Trophoblast cell (in vitro differentiated cells and primary cell): ENCODE measurements at regions not wholly inside any gene's neighbourhood (a gene's known extent, or its start where the extent isn't known, plus 50 kb on each side); places are given as distances from the start of the nearest gene placed in this dataset.
A peak's percentile ranks its signal among the peaks of the same experiment; 100 is the strongest.

Source experiments
- DNase-seq, 2 donors: peaks; one replicate each; pipeline ENCODE4 v3.0.0-alpha.2; 2016
- H2AFZ ChIP-seq: 2 replicates; pipeline ENCODE4 v1.6.1; 2013; ENCODE audit warnings: low read length, moderate library complexity, mild to moderate bottlenecking; ENCODE audit not compliant: insufficient read depth, poor library complexity
- H2AK5ac ChIP-seq: 2 replicates; pipeline ENCODE4 v1.6.1; 2013; ENCODE audit warnings: mild to moderate bottlenecking, low read length
- H2BK120ac ChIP-seq: 2 replicates; pipeline ENCODE4 v1.6.1; 2013; ENCODE audit warnings: low read length, mild to moderate bottlenecking, moderate library complexity; ENCODE audit not compliant: insufficient read depth, poor library complexity
- H2BK12ac ChIP-seq: 2 replicates; pipeline ENCODE4 v1.6.1; 2013; ENCODE audit warnings: mild to moderate bottlenecking, low read length, moderate library complexity
- H2BK5ac ChIP-seq: 2 replicates; pipeline ENCODE4 v1.6.1; 2013; ENCODE audit warnings: low read length, low read depth, moderate library complexity, mild to moderate bottlenecking; ENCODE audit not compliant: poor library complexity
- H3K14ac ChIP-seq: 2 replicates; pipeline ENCODE4 v1.6.1; 2013; ENCODE audit warnings: mild to moderate bottlenecking, low read length
- H3K18ac ChIP-seq: 2 replicates; pipeline ENCODE4 v1.6.1; 2013; ENCODE audit warnings: mild to moderate bottlenecking, low read length
- H3K23ac ChIP-seq: 2 replicates; pipeline ENCODE4 v1.6.1; 2013; ENCODE audit warnings: low read length
- H3K27ac ChIP-seq: 2 replicates; pipeline ENCODE4 v1.5.1; 2013; ENCODE audit warnings: low read depth, mild to moderate bottlenecking, inconsistent platforms, low read length, moderate library complexity
- H3K27me3 ChIP-seq: 2 replicates; pipeline ENCODE4 v1.6.1; 2013; ENCODE audit warnings: inconsistent platforms, mild to moderate bottlenecking, low read length, moderate library complexity; ENCODE audit not compliant: insufficient read depth
- H3K36me3 ChIP-seq, 2 experiments: 1 replicate in 1 of 2; 2 replicates in 1 of 2; pipeline ENCODE4 v1.6.1; 2013; ENCODE audit warnings: low read length in 2 of 2, mild to moderate bottlenecking in 2 of 2, moderate library complexity in 1 of 2; ENCODE audit not compliant: insufficient read depth in 2 of 2, control insufficient read depth in 1 of 2
- H3K4ac ChIP-seq: 2 replicates; pipeline ENCODE4 v1.6.1; 2013; ENCODE audit warnings: low read depth, mild to moderate bottlenecking, low read length, moderate library complexity
- H3K4me1 ChIP-seq, 2 experiments: 1 replicate in 1 of 2; 2 replicates in 1 of 2; pipeline ENCODE4 v1.6.1; 2013; ENCODE audit warnings: low read length in 2 of 2, mild to moderate bottlenecking in 2 of 2, moderate library complexity in 1 of 2; ENCODE audit not compliant: insufficient read depth in 2 of 2, control insufficient read depth in 1 of 2
- H3K4me2 ChIP-seq: 2 replicates; pipeline ENCODE4 v1.6.1; 2013; ENCODE audit warnings: inconsistent platforms, mild to moderate bottlenecking, low read length, moderate library complexity
- H3K4me3 ChIP-seq: 2 replicates; pipeline ENCODE4 v1.5.1; 2013; ENCODE audit warnings: mild to moderate bottlenecking, low read depth, low read length, inconsistent platforms
- H3K79me1 ChIP-seq: one replicate; pipeline ENCODE4 v1.6.1; 2013; ENCODE audit warnings: low read length
- H3K79me2 ChIP-seq: 2 replicates; pipeline ENCODE4 v1.6.1; 2013; ENCODE audit warnings: low read length, mild to moderate bottlenecking; ENCODE audit not compliant: control insufficient read depth, insufficient read depth, poor library complexity
- H3K9ac ChIP-seq: 2 replicates; pipeline ENCODE4 v1.6.1; 2013; ENCODE audit warnings: mild to moderate bottlenecking, low read length
- H3K9me3 ChIP-seq: 2 replicates; pipeline ENCODE4 v1.6.1; 2013; ENCODE audit warnings: low read depth, mild to moderate bottlenecking, control low read depth, inconsistent platforms, low read length; ENCODE audit not compliant: insufficient read depth
- H4K12ac ChIP-seq: 2 replicates; pipeline ENCODE4 v1.6.1; 2013; ENCODE audit warnings: low read depth, mild to moderate bottlenecking, low read length, moderate library complexity
- H4K8ac ChIP-seq: 2 replicates; pipeline ENCODE4 v1.6.1; 2013; ENCODE audit warnings: low read depth, mild to moderate bottlenecking, low read length, moderate library complexity
- H4K91ac ChIP-seq: one replicate; pipeline ENCODE4 v1.6.1; 2013; ENCODE audit warnings: low read depth, mild to moderate bottlenecking, low read length, moderate library complexity
- WGBS: extraction: QIAGEN DNeasy Blood & Tissue Kit; methylation state at CpG from one replicate; pipeline ENCODE4 v1.1.7; 2013; ENCODE audit warnings: missing lambda C conversion rate; ENCODE audit not compliant: insufficient read length, insufficient coverage; ENCODE audit errors: extremely low coverage; 5-methylcytosine and 5-hydroxymethylcytosine counted together

- H3K9me3 ChIP-seq, result no peaks in the 10 kb centered on the region
- H3K18ac ChIP-seq, result no peak overlapping the region
- no peak overlapping the region for H4K12ac ChIP-seq
- peak overlapping the region; percentile 62 for H4K91ac ChIP-seq
- no peak overlapping the region for H3K4me2 ChIP-seq
- peak overlapping the region; percentile 22 for H2BK120ac ChIP-seq
- H3K27me3 ChIP-seq, result no peaks in the 10 kb centered on the region
- no peak overlapping the region for H2AK5ac ChIP-seq
- H3K4me3 ChIP-seq, result no peak overlapping the region
- peak overlapping the region; percentile 28 for H4K8ac ChIP-seq
- H2BK5ac ChIP-seq, result peak overlapping the region; percentile 13
- H3K9ac ChIP-seq, result no peak overlapping the region
- no peak for DNase-seq
- H3K4me1 ChIP-seq, result peaks cover 0 to 6% of the 10 kb centered on the region in 2 experiments
- H3K23ac ChIP-seq, result no peak overlapping the region
- no peak overlapping the region for H3K4ac ChIP-seq
- peaks cover 10% of the 10 kb centered on the region for H3K79me1 ChIP-seq
- H3K36me3 ChIP-seq, result peaks cover 0 to 1% of the 10 kb centered on the region in 2 experiments
- H3K79me2 ChIP-seq, result no peaks in the 10 kb centered on the region
- peak overlapping the region; percentile 80 for H2BK12ac ChIP-seq
- H2AFZ ChIP-seq, result no peak overlapping the region
- H3K27ac ChIP-seq, result no peak overlapping the region
- no peak overlapping the region for H3K14ac ChIP-seq
- no CpG with 5 or more reads among the region's 3 CpGs for WGBS
Observed at GRCh38 chr10:36437367-36437766, 688.0 kb upstream of the ANKRD30A start.

DNA sequence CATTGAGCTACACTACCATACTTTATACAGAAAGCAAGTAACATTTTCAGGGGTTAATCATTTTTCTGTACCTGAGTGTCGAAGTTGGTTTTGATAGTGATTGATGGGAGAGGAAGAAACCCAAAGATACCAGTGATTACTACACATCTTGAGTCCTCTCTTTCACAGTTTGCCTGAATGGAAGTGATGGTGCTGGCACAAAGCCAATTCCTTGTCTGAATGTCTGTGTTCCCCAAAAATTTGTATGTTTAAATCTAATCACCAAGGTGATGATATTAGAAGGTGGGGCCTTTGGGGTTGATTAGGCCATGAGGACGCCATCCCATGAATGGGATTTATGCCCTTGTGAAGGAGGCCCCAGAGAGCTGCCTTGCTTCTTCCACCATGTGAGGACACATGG lies 696.9 kb upstream of the ANKRD30A start:
- H4K8ac ChIP-seq, result no peak overlapping the region
- H3K36me3 ChIP-seq, result peaks cover 2% of the 10 kb centered on the region in 2 experiments
- no peak overlapping the region for H4K12ac ChIP-seq
- no peak overlapping the region for H3K4me2 ChIP-seq
- DNase-seq, result no peak
- H3K18ac ChIP-seq, result no peak overlapping the region
- no peak overlapping the region for H4K91ac ChIP-seq
- H3K4ac ChIP-seq, result no peak overlapping the region
- H2AFZ ChIP-seq, result no peak overlapping the region
- H3K4me3 ChIP-seq, result no peak overlapping the region
- no peak overlapping the region for H2BK12ac ChIP-seq
- H3K4me1 ChIP-seq, result no peaks in the 10 kb centered on the region
- no peak overlapping the region for H2AK5ac ChIP-seq
- no peak overlapping the region for H3K9ac ChIP-seq
- no peak overlapping the region for H3K27ac ChIP-seq
- H3K79me1 ChIP-seq, result no peaks in the 10 kb centered on the region
- H3K27me3 ChIP-seq, result no peaks in the 10 kb centered on the region
- H2BK120ac ChIP-seq, result no peak overlapping the region
- H2BK5ac ChIP-seq, result no peak overlapping the region
- no peaks in the 10 kb centered on the region for H3K9me3 ChIP-seq
- no peak overlapping the region for H3K23ac ChIP-seq
- WGBS, result no CpG with 5 or more reads among the region's 2 CpGs
- no peak overlapping the region for H3K14ac ChIP-seq
- H3K79me2 ChIP-seq, result no peaks in the 10 kb centered on the region

- H3K79me1 ChIP-seq, result no peaks in the 10 kb centered on the region
- H3K9me3 ChIP-seq, result no peaks in the 10 kb centered on the region
- H3K4ac ChIP-seq, result no peak overlapping the region
- no peaks in the 10 kb centered on the region for H3K4me1 ChIP-seq
- H3K23ac ChIP-seq, result no peak overlapping the region
- H4K8ac ChIP-seq, result no peak overlapping the region
- H3K14ac ChIP-seq, result no peak overlapping the region
- no peak overlapping the region for H3K4me2 ChIP-seq
- peaks cover 2% of the 10 kb centered on the region in 2 experiments for H3K36me3 ChIP-seq
- DNase-seq, result no peak
- H2AK5ac ChIP-seq, result no peak overlapping the region
- no peak overlapping the region for H2BK5ac ChIP-seq
- no peak overlapping the region for H2AFZ ChIP-seq
- H4K91ac ChIP-seq, result no peak overlapping the region
- no peak overlapping the region for H3K4me3 ChIP-seq
- H4K12ac ChIP-seq, result no peak overlapping the region
- no peak overlapping the region for H3K18ac ChIP-seq
- no peaks in the 10 kb centered on the region for H3K79me2 ChIP-seq
- no peak overlapping the region for H3K9ac ChIP-seq
- no peaks in the 10 kb centered on the region for H3K27me3 ChIP-seq
- H2BK12ac ChIP-seq, result no peak overlapping the region
- no peak overlapping the region for H3K27ac ChIP-seq
- no peak overlapping the region for H2BK120ac ChIP-seq
Observed at GRCh38 chr10:36425131-36425797, 700.1 kb upstream of the ANKRD30A start.

GRCh38 chr10:36424502-36424901 lies 700.9 kb upstream of the ANKRD30A start:
- WGBS, result no CpG with 5 or more reads among the region's 2 CpGs
- DNase-seq, result no peak

More at GRCh38 chr10:36424502-36424901, 700.9 kb upstream of the ANKRD30A start:
- Histone ChIP-seq H2AK5ac (no peak overlapping the region), H4K91ac (no peak overlapping the region), H3K79me1 (no peaks in the 10 kb centered on the region), H2BK5ac (no peak overlapping the region), H3K9me3 (no peaks in the 10 kb centered on the region), H3K4me1 (no peaks in the 10 kb centered on the region), H3K4me3 (no peak overlapping the region), H2BK12ac (no peak overlapping the region), H3K27me3 (no peaks in the 10 kb centered on the region), H3K4me2 (no peak overlapping the region), H3K23ac (no peak overlapping the region), H4K12ac (no peak overlapping the region), H3K14ac (no peak overlapping the region), H2BK120ac (no peak overlapping the region), H4K8ac (no peak overlapping the region), H3K36me3 (peaks cover 2% of the 10 kb centered on the region in 2 experiments), H3K4ac (no peak overlapping the region), H3K27ac (no peak overlapping the region), H3K9ac (no peak overlapping the region), H3K18ac (no peak overlapping the region), H2AFZ (no peak overlapping the region), H3K79me2 (no peaks in the 10 kb centered on the region)
